Spleen (tissue), 11 donors: ENCODE measurements at regions not wholly inside any gene's neighbourhood (a gene's known extent, or its start where the extent isn't known, plus 50 kb on each side); places are given as distances from the start of the nearest gene placed in this dataset.
"Not testable (repeated sequence)": the region's sequence is repeated elsewhere in the genome, so short reads cannot be mapped to it uniquely, and the experiment has no call there.

Experiments
- DNase-seq: peaks from one replicate; pipeline ENCODE4 v3.0.0-alpha.2; 2020
- H3K27ac ChIP-seq, 8 donors: fragments of 200-600 bp; sonication (generic) in 7 of 8; 1 replicate in 4 of 8; 2 replicates in 4 of 8; pipeline versions ENCODE4 v1.5.0 to v1.8.0; 2016 to 2021; ENCODE audit warnings: inconsistent platforms in 4 of 8, mild to moderate bottlenecking in 4 of 8, moderate library complexity in 1 of 8
- H3K27me3 ChIP-seq, 7 donors: fragments of 200-600 bp; sonication (generic) in 6 of 7; replicated peaks in 1 of 7; 1 replicate in 4 of 7; 2 replicates in 3 of 7; pipeline versions ENCODE4 v1.5.0 to v1.8.0; 2016 to 2021; ENCODE audit warnings: inconsistent platforms in 3 of 7, mild to moderate bottlenecking in 1 of 7
- H3K36me3 ChIP-seq, 6 donors: fragments of 200-600 bp; sonication (generic) in 5 of 6; 1 replicate in 4 of 6; 2 replicates in 2 of 6; pipeline versions ENCODE4 v1.5.0 to v1.8.0; 2016 to 2021; ENCODE audit warnings: inconsistent platforms in 2 of 6
- H3K4me1 ChIP-seq, 6 donors: fragments of 200-600 bp; sonication (generic) in 5 of 6; 1 replicate in 3 of 6; 2 replicates in 3 of 6; pipeline versions ENCODE4 v1.5.0 to v1.8.0; 2016 to 2021; ENCODE audit warnings: inconsistent platforms in 3 of 6
- H3K4me3 ChIP-seq, 8 donors: fragments of 200-600 bp; sonication (generic) in 7 of 8; 1 replicate in 4 of 8; 2 replicates in 4 of 8; pipeline versions ENCODE4 v1.5.0 to v1.8.0; 2016 to 2021; ENCODE audit warnings: inconsistent platforms in 4 of 8, mild to moderate bottlenecking in 4 of 8, moderate library complexity in 2 of 8
- H3K9me3 ChIP-seq, 8 donors: fragments of 200-600 bp; sonication (generic) in 7 of 8; 1 replicate in 4 of 8; 2 replicates in 4 of 8; pipeline versions ENCODE4 v1.5.0 to v1.8.0; 2016 to 2021; ENCODE audit warnings: inconsistent platforms in 4 of 8
- POLR2A ChIP-seq, 3 donors: fragments of 450-650 bp; IDR thresholded peaks; one replicate each; pipeline ENCODE4 v1.5.1; 2017; ENCODE audit warnings: antibody characterized with exemption in 3 of 3, mild to moderate bottlenecking in 1 of 3
- POLR2AphosphoS5 ChIP-seq, 3 donors: sonication (generic); formaldehyde crosslinking; IDR thresholded peaks; one replicate each; pipeline ENCODE4 v1.5.1; 2017; ENCODE audit warnings: antibody characterized with exemption in 3 of 3
- WGBS, 5 donors: extraction: QIAGEN DNeasy Blood & Tissue Kit in 3 of 5; methylation state at CpG; one replicate each; pipeline versions ENCODE4 v1.1.5 to v1.1.7; 2013 to 2018; 5-methylcytosine and 5-hydroxymethylcytosine counted together
- intact Hi-C: fragments of 100-400 bp; cut with DNase I; formaldehyde crosslinking; loops from one replicate; pipeline ENCODE4 v1.15.0; 2023; ENCODE audit warnings: low total_unique reads
- TF ChIP-seq, protein P1 (sequence below), 11 experiments: fragments of 200-600 bp in 7 of 11; fragments of 450-650 bp in 4 of 11; sonication (generic) in 4 of 11; IDR thresholded peaks in 8 of 11; conservative IDR thresholded peaks in 3 of 11; 1 replicate in 7 of 11; 2 replicates in 4 of 11; pipeline versions ENCODE4 v1.4.0 to v1.8.0; 2016 to 2021; ENCODE audit warnings: antibody characterized with exemption in 11 of 11, inconsistent platforms in 4 of 11, mild to moderate bottlenecking in 1 of 11
- donor health status: healthy with polysubstance abuse.
- donor health status: DM: no; HTN: no; CAD: no; lungs with moderate emphysema.
- donor health status: DM: no; HTN: no; CAD: no.
- donor health status: Bipolar disorder and iron deficiency.
- donor health status: healthy.
- donor health status: DM: no; HTN: no; CAD: no.
- donor health status: DM: yes; HTN: yes; CAD: no.

DNA sequence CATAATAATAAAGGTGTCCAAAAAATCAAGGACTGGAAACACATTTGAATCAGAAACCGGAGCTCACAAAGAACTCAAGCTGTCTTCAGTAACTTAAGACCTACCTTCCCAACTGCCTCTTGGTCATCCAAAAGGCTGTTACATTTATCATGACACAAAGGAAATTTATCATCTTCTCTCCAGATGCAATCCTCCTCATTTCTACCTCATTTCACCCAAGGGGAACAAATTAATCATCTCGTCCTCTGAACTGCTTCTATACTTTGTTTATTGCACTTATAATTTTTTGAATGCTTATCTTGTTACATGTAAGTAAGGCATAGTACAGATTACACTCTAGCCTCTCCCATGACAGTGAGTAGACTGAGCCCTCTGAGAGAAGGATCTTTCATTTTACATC is 105.1 kb upstream of the RGPD4 start:
- TF ChIP-seq POLR2AphosphoS5 (IDR thresholded peaks at IDR 0.05) (no peak), POLR2A (IDR thresholded peaks at IDR 0.05) (no peak)
- TF ChIP-seq, protein P1, sequence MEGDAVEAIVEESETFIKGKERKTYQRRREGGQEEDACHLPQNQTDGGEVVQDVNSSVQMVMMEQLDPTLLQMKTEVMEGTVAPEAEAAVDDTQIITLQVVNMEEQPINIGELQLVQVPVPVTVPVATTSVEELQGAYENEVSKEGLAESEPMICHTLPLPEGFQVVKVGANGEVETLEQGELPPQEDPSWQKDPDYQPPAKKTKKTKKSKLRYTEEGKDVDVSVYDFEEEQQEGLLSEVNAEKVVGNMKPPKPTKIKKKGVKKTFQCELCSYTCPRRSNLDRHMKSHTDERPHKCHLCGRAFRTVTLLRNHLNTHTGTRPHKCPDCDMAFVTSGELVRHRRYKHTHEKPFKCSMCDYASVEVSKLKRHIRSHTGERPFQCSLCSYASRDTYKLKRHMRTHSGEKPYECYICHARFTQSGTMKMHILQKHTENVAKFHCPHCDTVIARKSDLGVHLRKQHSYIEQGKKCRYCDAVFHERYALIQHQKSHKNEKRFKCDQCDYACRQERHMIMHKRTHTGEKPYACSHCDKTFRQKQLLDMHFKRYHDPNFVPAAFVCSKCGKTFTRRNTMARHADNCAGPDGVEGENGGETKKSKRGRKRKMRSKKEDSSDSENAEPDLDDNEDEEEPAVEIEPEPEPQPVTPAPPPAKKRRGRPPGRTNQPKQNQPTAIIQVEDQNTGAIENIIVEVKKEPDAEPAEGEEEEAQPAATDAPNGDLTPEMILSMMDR (IDR thresholded peaks at IDR 0.05 in 8 of 11, conservative IDR thresholded peaks at IDR 0.05 in 3 of 11): no peak
- Histone ChIP-seq H3K4me3 (no peak overlapping the region), H3K4me1 (no peaks in the 10 kb centered on the region), H3K27ac (no peak overlapping the region), H3K27me3 (no peaks in the 10 kb centered on the region), H3K36me3 (no peaks in the 10 kb centered on the region), H3K9me3 (peaks cover 0 to 8% (median 0%) of the 10 kb centered on the region in 8 donors)
- 66 to 77% (median 75%) methylated on average over 2 of the region's 2 CpGs for WGBS, 5 donors
- DNase-seq: no peak
- intact Hi-C loops: no loop called here

DNA sequence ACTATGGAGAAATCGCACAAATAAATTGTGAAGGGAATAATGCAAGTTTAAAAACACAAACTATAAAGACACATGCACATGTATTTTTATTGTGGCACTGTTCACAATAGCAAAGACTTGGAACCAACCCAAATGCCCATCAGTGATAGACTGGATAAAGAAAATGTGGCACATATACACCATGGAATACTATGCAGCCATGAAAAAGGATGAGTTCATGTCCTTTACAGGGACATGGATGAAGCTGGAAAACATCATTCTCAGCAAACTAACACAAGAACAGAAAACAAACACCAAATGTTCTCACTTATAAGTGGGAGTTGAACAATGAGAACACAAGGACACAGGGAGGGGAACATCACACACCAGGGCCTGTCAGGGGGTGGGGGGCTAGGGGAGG is 100.9 kb upstream of the RGPD4 start:
- 94 to 100% (median 95%) methylated on average over 1 of the region's 1 CpG for WGBS, 5 donors

DNA sequence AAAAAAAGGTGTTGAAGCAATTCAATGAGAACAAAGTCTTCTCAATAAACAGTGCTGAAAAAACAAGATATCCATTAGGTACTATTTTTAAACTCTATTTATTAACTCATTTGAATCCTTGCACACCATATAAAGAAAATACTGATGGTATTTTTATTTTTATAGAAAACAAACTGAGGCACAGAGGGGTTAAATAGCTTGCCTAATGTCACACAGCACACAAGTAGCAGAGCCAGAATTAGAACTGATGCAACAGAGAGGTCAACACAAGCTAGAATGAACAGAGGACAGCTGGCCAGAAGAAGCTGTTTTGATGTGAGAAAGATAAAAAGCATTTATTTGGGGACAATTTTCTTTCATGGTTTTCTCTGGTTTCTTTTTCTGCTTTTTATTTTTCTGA is 99.4 kb upstream of the RGPD4 start:
- Histone ChIP-seq H3K4me1 (no peaks in the 10 kb centered on the region), H3K4me3 (no peak overlapping the region), H3K36me3 (no peaks in the 10 kb centered on the region), H3K27ac (no peak overlapping the region), H3K9me3 (peaks cover 0 to 8% (median 0%) of the 10 kb centered on the region in 8 donors), H3K27me3 (no peaks in the 10 kb centered on the region)
- TF ChIP-seq POLR2AphosphoS5 (IDR thresholded peaks at IDR 0.05) (no peak), POLR2A (IDR thresholded peaks at IDR 0.05) (no peak)
- TF ChIP-seq, protein P1 (IDR thresholded peaks at IDR 0.05 in 8 of 11, conservative IDR thresholded peaks at IDR 0.05 in 3 of 11): no peak
- intact Hi-C loops: no loop called here
- no peak for DNase-seq

More for the DNA sequence above, 100.9 kb upstream of the RGPD4 start:
- DNase-seq, H3K27me3 ChIP-seq, H3K4me3 ChIP-seq, H3K4me1 ChIP-seq, H3K36me3 ChIP-seq, H3K9me3 ChIP-seq, intact Hi-C loops, H3K27ac ChIP-seq: not testable (repeated sequence)

DNA sequence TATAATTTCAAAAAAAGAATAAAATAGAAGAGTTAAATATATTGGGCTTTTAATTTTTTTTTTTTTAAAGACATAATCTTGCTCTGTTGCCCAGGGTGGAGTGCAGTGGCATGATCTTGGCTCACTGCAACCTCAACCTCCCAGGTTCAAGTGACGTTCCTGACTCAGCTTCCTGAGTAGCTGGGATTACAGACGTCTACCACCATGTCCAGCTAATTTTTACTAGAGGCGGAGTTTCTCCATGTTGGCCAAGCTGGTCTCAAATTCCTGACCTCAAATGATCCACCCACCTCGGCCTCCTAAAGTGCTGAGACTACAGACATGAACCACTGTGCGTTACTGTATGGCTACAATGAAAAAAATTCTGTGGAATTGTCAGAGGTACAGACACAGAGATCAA is 98.1 kb upstream of the RGPD4 start:
- Histone ChIP-seq H3K27me3 (no peaks in the 10 kb centered on the region), H3K27ac (no peak overlapping the region), H3K4me1 (no peaks in the 10 kb centered on the region), H3K9me3 (peaks cover 0 to 8% (median 0%) of the 10 kb centered on the region in 8 donors), H3K36me3 (no peaks in the 10 kb centered on the region), H3K4me3 (no peak overlapping the region)
- no peak for DNase-seq
- 63 to 84% (median 73%) methylated on average over 5 of the region's 5 CpGs for WGBS, 5 donors
- TF ChIP-seq, protein P1 (IDR thresholded peaks at IDR 0.05 in 8 of 11, conservative IDR thresholded peaks at IDR 0.05 in 3 of 11): no peak
- TF ChIP-seq POLR2AphosphoS5 (IDR thresholded peaks at IDR 0.05): no peak
- no peak for TF ChIP-seq POLR2A (IDR thresholded peaks at IDR 0.05)
- intact Hi-C loops: no loop called here

DNA sequence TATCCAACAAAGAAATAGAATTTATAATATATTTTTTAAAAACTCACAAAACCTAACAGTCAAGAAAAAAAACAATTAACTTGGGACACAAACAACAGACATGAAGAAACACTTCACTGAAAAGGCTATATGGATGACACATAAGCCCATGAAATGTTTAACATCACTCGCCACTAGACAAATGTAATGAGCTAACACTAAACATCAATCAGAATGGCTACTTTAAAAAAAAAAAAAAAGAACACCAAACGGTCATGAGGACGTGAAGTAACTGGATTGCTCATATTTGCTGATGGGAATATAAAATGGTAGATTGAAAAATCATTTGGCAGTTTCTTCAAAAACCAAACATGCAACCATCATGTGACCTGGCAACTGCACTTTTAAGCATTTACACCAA is 97.3 kb upstream of the RGPD4 start:
- no peak for TF ChIP-seq POLR2A (IDR thresholded peaks at IDR 0.05)
- TF ChIP-seq, protein P1 (IDR thresholded peaks at IDR 0.05 in 8 of 11, conservative IDR thresholded peaks at IDR 0.05 in 3 of 11): no peak
- no peak for TF ChIP-seq POLR2AphosphoS5 (IDR thresholded peaks at IDR 0.05)
- H3K4me3 ChIP-seq: no peak overlapping the region
- no peak for DNase-seq
- no peaks in the 10 kb centered on the region for H3K4me1 ChIP-seq
- H3K27ac ChIP-seq: no peak overlapping the region
- 57 to 82% (median 76%) methylated on average over 3 of the region's 3 CpGs for WGBS, 5 donors
- H3K9me3 ChIP-seq: peaks cover 0 to 8% (median 0%) of the 10 kb centered on the region in 8 donors
- no peaks in the 10 kb centered on the region for H3K36me3 ChIP-seq
- H3K27me3 ChIP-seq: no peaks in the 10 kb centered on the region
- intact Hi-C loops: no loop called here
